GM18858 (cell line): ENCODE measurements at regions not wholly inside any gene's neighbourhood (a gene's known extent, or its start where the extent isn't known, plus 50 kb on each side); places are given as distances from the start of the nearest gene placed in this dataset.
"Not testable (repeated sequence)": the region's sequence is repeated elsewhere in the genome, so short reads cannot be mapped to it uniquely, and the experiment has no call there.

Experiments
- ATAC-seq: cut with Tn5 transposase; IDR thresholded peaks from one replicate; pipeline ENCODE4 v1.9.1; 2021; ENCODE audit not compliant: unreplicated experiment

DNA sequence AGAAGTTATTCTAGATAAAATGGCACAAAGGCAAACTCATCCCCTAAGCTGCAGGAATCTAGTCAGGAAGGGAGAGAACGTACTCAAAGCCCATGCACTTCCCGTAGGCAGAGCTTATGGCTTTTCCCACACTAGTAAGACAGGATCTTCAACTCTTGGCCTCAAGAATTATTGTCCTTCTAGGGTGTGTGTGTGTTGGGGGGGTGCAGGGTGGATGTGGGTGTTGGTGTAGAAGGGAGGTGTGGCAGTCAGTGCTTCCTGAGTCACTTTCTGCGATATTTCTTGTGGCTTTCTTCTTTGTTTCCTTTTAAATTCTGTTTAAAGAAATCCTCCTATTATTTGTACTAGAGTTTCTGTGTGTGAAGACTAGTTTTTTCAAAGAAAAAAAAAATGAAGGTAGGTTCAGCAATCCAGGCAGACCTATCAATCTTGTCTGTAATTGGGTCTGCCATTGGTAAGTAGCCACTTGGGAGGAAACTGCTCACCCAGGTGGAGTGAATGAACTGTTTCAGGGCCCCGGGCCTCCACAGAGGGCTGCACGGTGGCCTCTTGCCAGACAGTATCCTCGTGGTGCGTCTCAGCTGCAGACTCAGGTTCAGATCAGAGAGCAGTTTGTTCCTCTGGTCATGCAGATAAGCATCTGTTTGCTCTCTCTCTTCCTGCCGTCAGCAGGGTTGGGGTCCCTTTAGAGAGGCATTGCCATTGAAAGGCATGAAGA, 131.9 kb downstream of the NPR3 start:
- ATAC-seq: no peak

DNA sequence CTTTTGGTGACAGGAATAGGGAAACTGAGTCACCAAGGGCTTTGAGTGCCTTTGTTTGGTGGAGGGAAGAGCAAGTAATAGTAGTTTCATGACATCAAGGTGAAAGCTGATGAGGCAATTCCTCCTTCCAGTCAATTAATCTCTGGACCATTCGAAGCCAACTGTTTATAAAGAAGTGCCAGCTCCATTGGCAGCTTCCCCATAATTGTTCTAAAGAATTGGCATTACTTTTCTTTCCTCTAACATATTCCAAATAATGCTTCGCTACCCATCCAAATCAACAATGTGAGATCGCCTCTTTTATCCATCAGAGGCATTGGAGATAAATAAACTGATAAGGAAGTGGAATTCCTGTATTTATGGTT, 132.4 kb downstream of the NPR3 start:
- no peak for ATAC-seq

DNA sequence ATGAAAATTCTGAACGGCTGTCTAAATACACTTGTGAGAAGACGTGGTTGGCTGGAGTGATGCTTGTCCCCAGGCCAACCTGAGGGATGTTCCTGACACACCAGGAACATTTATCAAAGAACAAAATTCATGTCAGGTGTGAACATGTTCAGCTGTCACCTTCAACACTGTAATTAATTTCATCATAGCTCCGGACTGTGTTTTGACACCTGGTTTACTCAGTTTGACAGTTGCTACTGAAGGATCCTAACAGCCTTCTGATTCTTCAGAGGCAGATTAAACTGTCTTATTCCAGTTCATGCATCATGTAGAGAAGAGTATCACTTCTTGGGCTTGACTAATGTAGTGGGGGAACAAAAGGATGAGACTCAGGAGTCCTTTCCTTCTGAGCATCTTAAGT, 134.1 kb downstream of the NPR3 start:
- no peak for ATAC-seq

DNA sequence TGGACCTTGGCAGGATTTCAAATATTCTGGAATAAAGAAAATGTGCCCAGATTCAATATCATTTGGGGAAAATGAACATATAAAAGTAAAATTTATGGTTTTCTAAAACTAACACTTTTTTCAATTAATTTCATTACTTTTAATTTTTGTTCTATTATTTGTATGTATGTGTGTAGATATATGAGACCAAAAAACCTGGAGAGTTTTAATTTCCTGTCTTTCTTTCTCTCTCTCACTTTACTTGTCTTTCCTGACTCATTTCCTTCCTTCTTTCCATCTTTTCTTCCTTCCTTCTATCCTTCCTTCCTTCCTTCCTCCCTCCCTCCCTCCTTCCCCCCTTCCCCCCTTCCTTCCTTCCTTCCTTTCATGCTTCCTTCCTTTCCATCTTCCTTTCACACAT, 137.0 kb downstream of the NPR3 start:
- no peak for ATAC-seq

- no peak for ATAC-seq
These were observed 137.6 kb downstream of the NPR3 start for GRCh38 chr5:32848681-32849080.

DNA sequence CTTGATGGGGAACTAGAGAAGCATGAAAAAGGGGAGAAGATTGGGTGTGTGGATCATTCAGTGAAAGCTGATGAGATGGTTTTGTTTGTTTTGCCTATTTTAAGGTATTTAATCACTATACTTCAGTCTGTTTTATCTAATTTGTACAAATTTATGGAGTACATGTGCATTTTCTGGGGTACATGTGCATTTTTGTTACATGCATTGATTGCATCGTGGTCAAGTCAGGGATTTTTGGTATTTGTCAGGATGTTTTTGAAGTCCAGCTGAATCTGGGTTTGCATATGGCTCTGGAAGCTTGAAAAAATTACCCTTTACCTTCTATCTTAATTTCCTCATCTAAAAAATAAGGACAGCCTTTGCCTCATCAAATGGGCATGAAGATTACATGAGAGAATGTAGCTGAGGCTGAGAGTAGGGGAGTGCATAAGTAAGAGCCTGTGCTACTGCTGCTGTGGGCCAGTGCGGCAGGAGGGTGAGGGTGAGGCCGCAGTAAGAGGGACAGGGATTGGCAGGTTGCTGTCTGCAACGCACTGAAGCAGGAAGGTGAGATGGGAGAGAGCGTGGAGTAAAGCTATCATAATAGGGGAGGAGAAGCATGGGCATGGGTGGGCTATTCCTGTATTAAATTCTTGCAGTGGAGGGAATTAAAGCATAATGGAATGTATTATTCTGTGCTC, 139.8 kb downstream of the NPR3 start:
- no peak for ATAC-seq

GRCh38 chr5:32851559-32852173, 140.5 kb downstream of the NPR3 start:
- ATAC-seq: no peak

DNA sequence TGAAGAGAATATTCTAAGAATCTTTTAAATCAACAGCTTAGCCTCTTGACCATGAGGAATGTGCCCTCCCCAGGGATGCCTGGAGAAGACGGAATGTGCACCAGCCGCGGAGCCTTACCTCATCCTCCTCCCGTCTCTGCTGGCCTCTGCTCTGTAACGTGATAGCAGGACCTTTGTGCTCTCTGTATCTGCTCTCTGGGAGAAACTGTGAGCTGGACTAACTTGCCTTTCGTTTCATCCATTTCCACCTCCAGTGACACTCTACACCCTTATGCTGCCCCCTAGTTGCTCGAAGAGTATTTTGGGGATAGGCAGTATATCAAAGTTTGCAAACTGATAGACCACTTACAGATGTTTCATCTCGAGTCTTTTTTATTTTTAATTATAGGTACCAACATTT, 141.4 kb downstream of the NPR3 start:
- ATAC-seq: no peak

DNA sequence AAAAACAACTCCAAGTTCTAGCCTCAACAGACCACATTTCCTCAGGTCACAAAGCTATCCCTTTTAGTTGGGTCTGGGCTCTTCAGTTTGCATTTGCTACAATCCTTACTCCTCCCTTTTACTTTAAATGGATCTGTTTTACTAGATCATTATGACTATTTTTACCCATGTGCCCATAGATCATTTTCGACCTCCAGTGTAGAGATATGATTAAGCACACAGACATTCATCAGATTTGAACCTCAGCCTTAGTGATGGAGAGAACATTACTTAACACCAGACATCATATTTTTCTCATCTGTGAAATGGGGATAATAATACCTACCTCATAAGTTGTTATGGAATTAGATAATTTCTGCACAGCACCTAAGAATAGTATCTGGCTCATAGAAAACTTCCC, 141.9 kb downstream of the NPR3 start:
- ATAC-seq: no peak

DNA sequence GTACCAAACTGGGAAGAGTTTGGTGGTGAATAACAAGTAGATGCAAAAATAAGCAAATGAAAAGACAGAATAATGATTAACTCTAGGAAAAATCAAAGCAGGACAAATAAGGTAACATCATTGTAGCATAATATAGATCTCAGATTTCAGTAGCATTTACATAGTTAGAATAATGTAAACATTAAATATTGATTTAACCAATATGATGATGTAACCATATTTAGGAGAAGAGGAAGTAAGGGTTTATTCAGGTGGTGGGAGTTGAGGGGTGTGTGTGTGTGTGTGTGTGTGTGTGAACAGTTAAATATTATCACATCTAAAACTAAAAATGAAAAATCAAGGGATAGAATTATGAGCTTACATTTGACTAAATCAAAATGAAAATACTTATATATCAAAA, 143.4 kb downstream of the NPR3 start:
- ATAC-seq: no peak

DNA sequence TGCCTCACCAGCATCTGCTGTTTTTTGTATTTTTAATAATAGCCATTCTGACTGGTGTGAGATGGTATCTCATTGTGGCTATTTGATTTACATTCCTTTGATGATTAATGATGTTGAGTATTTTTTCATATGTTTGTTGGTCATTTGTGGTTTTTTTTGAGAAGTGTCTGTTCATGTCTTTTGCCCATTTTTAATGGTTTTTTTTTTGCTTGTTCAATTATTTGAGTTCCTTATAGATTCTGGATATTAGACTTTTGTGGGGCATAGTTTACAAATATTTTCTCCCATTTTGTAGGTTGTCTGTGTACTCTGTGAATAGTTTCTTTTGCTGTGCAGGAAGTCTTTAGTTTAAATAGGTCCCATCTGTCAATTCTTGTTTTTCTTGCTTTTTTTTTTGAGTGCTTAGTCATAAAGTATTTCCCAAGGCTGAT, 148.1 kb downstream of the NPR3 start:
- ATAC-seq: no peak

DNA sequence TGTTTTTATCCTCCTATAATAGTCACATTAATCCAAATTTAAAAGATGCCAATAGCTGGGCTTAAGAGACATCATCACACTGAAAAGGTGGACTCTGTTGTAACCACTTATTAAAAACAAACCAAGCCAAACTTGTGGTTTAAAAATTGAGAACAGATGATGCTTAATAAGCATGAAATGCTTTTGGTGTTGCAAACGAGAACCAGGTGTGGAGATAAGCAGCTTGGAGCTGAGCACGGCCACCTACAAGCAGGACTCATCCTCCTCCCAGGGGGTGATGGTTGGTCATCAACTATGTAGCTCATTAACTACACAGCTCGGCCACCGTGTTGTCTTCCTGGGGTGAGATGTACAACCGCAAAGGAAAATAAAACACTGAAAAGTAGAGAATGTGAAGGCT, 154.4 kb downstream of the NPR3 start:
- ATAC-seq: no peak

GRCh38 chr5:32866138-32866537, 155.0 kb downstream of the NPR3 start:
- ATAC-seq: no peak

- no peak for ATAC-seq
These were observed 158.1 kb downstream of the NPR3 start for GRCh38 chr5:32869216-32869615.

DNA sequence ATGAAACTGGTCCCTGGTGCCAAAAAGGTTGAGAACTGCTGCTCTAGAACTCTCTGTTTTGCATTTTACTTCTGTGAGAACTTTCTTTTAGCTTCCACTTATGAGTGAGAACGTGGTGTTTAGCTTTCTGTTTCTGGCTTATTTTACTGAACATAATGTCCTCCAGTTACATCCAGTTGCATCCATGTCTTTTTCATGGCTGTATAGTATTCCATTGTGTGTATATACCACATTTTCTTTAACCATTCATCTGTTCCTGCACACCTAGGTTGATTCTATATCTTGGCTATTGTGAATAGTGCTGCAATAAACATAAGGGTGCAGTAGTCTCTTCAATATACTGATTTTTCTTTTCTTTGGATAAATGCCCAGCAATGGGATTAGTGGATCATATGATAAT, 165.7 kb downstream of the NPR3 start:
- no peak for ATAC-seq

GRCh38 chr5:32879364-32879763, 168.2 kb downstream of the NPR3 start:
- ATAC-seq: not testable (repeated sequence)

DNA sequence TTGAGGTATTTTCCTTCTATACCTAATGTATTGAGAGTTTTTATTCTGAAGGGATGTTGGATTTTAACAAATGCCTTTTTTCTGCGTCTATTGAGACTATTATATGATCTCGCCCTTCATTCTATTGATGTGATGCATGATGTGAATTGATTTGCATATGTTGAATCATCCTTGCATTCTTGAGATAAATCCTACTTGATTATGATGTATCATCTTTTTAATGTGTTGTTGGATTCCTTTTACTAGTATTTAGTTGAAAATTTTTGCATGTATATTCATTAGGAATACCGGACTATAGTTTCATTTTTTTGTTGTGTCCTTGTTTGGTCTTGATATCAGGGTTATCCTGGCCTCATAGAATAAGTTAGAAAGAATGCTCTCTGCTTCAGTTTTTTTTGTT, 169.7 kb downstream of the NPR3 start:
- ATAC-seq: no peak

DNA sequence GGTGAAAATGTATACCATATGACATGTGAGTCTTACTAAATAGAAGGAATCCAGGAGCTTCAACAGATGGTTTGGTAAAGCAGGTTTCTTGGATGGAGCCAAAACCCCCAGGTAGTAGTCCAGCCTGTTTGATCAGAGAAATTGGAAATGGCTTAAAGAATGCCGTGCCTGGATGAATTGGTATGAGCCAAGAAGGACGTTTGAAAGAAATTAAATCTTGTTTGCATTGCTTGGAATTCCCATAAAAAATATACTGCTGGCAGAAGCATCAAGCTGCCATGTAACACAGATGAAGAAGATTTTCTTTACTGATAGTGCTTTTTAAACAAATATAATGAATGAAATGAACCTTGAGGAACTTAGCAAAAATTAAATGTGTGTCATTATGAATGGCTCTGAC, 176.3 kb downstream of the NPR3 start:
- ATAC-seq: no peak

DNA sequence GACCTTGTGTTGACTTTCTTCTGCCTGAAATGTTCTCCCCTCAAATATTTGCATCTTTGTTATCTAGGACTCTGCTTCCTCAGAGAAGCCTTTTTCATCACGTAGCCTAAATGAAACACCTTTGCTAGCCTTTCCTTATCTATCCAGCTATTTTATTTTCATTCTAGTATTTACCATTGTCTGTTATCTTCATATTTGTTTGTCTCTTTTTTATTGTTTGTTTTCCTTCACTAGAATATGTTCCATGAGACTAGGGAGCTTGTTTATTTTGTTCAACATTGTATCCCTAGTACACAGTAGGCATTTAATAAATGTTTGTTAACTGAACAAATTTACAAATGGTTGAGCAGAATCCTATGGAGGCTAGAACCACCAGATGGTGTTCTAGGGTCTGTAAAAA, 178.0 kb downstream of the NPR3 start:
- ATAC-seq: no peak

DNA sequence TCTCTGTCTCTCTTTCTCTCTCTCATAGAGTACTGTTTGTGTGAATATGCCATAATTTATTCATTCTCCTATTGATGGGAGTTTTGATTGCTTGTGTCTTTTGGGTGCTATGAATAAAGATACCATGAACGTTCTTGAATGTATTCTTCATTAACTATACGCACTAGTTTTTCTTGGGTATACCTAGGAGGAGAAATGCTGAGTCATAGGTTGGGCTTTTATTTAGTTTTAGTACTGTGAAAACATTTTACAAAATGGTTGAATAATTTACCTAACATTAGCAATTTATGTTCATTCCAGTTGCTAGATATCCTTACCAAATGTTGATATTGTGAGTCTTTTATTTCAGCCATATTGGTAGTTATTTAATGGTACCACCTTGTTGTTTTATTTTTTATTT, 192.5 kb downstream of the NPR3 start:
- no peak for ATAC-seq

GRCh38 chr5:32908641-32909040, 197.5 kb downstream of the NPR3 start:
- no peak for ATAC-seq

GRCh38 chr5:32909207-32909606, 198.1 kb downstream of the NPR3 start:
- no peak for ATAC-seq
